Stimulated activated CD8-positive, alpha-beta memory T cell treated with anti-CD3 and anti-CD28 coated beads, Interleukin-15, amount 100 ng/mL, for 4 hours (primary cell): ENCODE measurements at regions not wholly inside any gene's neighbourhood (a gene's known extent, or its start where the extent isn't known, plus 50 kb on each side); places are given as distances from the start of the nearest gene placed in this dataset.

Source experiments
- DNase-seq, 2 donors: peaks; one replicate each; pipeline ENCODE4 v3.0.0-alpha.2; 2020; ENCODE audit warnings: low read depth in 2 of 2

DNA sequence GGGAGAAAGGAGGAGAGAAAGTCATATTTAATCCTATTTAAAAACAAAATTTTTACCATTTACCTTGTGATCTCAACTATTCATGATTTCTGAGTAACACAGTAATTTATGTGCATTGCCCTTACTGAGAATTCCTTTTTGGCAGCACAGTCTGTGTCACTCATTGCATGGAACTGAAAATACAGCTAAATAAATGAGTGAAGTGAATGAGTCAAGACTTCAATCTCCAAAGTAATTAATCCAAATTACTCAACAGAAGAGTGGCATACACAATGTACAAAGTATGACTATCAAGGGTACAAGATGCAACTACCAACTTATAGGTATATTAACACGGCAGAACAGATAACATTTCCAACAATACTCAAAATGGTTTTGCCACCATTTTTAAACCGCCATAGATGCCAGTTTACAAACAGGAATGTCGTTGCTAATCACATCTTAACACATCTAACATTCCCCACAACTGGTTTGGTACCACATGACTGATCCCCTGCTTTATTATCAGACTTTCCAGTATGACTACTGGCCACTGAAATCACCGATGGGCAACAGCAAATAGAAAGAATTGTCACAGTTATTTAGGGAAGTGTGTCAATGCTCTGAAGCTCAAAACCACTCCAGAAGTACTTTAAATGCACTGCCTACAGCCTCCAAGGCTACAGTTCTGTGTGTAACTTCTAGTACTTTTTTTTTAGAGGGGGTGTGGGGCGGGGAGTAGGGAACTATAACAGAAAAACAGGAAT lies 410.4 kb downstream of the SHQ1 start:
- no peak for DNase-seq

DNA sequence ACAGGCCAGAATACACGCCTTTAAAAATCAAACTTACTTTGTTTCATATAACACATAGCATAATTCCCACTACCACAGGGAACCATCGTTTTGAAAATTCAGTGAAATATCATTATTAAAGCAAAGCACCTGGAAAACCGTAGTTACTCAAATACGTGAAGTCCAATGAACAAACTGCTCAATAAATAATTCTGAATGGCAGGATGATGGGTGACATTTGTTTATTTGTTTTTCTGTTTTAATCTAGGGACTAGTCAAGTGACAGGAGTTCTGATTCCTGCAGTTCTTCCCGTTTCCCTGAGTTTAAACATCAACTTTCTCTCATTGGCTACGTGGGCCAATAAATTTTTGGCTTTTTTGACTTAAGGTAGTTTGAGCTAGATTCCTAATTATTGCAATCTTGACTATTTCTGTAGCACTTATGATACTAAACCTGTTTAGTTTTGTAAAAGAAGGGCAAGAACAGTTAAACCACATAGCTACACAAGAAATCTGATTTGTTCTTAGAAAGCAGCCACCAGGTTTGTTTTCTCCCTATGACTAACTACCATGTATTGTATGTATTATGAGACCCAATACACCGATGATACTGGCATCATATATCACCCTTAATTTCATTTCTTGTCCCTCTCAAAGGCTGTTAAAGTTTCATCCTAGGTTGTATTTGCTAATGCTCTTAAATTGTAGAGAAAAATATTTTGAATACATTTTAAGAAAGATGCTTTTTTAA lies 411.2 kb downstream of the SHQ1 start:
- no peak for DNase-seq

DNA sequence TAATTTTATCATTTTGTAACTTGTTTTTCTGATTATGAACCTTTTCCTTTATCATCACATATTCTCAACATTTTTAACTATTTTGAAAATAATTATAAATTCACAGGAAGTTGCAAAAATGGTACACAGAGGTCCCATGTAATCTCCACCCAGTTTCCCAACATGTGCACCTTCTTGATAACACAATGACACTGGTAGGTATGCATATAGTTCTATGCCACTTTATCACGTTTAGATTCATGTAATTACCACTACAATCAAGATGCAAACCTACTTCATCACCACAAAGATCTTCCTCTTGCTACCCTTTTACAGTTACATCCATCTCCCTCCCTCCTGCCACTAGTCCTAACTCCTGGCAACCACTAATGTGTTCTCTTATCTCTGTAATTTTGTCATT lies 413.9 kb downstream of the SHQ1 start:
- no peak for DNase-seq

DNA sequence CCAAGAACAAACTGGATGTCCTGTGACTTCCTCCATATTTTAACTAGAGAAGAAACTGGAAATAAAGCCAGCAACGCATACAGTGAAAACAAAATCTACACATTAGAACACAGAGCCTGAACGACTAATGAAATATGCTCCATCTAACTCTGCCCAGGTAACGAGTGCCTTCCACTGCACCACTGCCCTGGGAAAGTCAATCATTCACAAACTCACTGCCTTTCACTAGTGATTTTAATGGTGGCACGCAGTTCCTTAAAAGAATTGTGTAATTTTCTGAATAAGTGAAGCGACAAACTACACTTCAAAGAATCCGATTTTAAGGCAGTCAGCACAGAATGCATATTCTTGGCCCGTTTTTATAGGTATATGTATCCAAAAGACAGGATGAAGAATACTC lies 416.0 kb downstream of the SHQ1 start:
- no peak for DNase-seq

DNA sequence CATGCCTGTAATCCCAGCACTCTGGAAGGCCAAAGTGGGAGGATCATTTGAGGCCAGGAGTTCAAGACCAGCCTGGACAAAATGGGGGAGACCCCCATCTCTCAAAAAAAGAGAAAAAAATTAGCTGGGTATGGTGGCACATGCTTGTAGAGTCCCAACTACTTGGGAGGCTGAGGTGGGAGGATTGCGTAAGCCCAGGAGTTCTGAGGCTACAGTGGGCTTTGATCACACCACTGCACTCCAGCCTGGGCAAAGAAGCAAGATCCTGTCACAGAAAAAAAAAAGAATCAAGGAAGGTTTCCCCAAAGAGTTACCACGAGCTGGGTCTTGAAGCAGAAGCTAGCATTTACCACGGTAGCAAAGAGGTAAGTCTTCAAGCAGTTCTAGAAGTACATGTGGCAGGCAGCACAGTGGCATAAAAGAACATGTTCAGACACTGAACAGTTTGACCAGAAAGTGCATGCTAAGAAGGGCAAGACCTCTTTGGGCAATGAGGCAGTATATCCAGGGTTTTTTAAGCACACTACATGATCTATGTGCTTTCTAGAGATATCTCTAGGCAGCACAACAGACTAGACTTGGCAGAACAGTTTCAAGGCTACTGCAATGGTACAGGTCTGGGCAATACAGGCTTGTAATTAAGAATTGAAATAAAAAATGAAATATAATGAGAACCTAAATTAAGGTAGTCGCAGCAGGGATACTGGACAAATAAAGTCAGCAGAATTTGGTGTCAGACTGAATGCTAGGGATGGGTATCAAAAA lies 418.5 kb downstream of the SHQ1 start:
- no peak for DNase-seq

DNA sequence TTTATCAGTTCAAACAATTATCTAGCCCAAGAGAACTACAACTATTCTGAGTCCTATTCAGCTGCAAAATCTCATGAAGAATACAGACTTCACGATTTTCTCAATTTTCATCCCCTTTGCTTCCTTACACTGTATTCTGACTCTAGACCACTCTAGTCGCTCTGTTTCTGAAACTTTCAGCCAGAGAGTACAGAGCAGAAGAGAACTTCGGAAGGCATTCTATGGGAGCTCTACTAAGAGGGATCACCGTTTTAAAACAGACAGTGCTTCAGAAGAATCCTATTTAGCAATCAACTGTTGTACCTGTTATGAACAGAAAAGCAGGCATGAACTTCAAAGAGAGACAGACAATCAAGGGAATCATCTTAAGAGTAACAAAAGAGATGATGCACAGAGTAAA lies 419.4 kb downstream of the SHQ1 start:
- DNase-seq, result no peak

DNA sequence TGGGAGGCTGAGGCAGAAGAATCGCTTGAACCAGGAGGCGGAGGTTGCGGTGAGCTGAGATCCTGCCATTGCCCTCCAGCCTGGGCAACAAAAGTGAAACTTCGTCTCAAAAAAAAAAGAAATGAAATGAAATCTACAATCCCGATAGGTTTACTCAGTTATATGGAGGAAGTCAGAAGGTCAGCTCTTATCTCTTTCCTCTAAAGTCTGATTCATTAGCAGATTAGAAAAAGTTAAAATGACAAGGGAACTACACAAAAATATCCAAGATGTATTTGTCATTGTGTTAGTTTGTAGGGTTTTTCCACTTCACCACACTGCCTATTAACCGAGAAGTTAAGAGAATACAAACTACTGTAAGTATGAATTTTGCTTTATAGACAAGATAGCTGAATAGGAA lies 420.6 kb downstream of the SHQ1 start:
- DNase-seq, result no peak

DNA sequence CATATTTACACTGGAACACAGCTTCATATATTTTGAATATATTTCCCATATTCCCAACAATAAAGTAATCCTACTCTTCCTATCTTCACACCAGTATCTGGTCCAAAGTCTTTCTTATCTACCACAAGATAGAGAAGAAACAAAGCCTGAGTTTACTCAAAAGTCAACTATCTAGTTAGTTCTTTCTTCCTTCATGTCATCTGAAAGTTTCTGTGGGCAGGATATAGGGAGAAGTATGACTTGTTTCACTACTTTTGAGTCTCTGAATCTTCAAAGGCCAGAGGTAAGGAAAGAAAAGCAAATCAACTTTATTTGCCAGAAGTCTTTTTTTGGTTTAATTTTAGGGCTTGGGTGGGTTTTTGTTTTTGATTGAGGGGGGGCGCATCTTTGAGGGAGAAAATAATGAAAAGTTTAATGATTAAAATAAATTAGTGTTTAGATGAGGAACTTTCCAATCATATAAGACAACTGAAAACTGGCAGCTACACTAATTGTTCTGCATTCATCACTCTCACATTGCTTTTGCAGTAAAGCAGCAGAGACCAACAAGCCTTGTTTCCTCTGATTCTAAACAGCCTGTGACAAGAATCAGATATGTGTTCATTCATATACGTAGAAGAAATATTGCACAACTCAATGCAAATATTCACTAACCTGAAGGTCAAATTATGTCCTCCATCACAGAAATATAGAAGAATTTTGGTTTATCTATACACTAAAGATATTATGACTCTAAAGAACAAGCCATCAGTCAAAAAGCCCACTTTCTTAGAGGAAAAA lies 421.4 kb downstream of the SHQ1 start:
- no peak for DNase-seq

DNA sequence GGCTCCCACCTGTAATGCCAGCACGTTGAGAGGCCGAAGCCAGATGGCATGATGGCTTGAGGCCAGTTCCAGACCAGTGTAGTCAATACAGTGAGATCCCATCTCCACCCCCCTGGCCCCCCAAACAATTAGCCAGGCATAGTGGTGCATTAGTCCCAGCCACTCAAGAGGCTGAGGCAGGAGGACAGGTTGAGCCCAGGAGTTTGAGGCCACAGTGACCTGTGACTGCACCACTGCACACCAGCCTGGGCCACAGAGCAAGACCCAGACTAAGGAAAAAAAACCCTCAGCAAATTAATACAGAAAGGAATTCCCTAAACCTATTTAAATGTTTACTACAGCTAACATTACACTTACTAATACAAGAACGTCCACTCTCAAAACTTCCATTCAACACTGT lies 424.6 kb downstream of the SHQ1 start:
- no peak for DNase-seq

DNA sequence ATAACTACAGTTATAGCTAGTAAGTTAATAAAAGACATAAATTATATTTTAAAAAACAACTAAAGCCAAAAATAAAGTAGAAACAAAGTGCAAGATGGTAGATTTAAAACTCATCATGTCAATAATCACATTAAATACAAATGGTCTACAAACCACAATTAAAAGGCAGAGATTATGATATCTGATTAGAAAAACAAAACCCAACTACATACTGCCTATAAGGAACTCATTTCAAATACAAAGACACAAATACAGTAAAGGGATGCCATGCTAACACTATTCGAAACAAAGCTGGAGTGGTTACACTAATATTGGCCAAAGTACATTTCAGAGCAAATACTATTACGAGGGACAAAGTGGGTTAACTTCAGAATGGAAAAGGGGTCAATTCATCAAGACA lies 426.5 kb downstream of the SHQ1 start:
- no peak for DNase-seq

DNA sequence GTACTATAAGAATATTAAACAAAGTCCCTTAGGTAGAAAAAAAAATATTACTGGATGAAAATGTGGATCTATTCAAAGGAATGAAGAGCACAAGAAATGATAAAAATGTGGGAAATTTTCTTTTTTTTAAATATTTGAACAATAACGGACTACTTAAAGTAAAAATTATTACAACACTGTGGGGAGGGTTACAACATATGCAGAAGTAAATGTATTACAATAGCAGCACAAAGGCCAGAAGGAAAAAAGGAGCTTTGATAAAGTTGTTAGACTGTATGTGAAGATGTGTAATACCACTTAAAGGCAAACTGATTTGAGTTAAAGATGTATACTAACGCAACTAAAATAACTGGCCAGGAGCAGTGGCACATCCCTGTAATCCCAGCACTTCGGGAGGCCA lies 427.1 kb downstream of the SHQ1 start:
- no peak for DNase-seq

DNA sequence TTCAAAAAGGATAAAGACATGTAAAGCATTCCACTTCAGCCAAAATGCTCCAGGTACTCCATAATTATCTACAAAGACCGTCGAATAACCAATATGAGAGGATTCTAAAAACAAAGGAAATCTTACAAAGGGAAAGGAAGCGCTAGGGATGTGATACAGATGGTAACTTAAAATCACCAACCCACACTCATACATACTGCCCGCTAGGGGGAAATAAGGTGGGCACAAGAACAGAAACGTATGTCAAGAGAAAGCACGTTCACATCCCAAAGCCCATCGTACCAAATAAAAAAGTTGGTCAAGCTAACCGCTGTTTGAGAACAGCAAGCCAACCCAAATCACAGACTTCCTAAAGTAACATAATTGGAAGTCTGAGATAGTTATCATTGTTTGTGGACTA lies 429.4 kb downstream of the SHQ1 start:
- no peak for DNase-seq

DNA sequence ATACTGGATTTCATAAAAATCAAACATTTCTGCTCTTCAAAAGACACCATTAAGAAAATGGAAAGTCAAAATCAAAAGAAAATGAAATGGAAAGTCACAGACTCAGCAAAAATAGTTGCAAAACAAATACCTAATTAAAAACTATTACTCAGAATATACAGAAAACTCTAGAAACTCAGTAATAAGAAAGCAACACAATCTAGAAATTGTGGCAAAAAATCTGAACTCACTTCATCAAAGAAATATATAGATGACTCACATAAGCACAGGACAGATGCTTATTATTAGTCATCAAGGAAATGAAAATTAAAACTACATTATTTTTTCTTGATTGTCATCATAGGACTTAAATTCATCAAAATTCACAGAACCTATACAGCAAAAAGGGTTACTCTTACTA lies 430.0 kb downstream of the SHQ1 start:
- DNase-seq, result no peak

DNA sequence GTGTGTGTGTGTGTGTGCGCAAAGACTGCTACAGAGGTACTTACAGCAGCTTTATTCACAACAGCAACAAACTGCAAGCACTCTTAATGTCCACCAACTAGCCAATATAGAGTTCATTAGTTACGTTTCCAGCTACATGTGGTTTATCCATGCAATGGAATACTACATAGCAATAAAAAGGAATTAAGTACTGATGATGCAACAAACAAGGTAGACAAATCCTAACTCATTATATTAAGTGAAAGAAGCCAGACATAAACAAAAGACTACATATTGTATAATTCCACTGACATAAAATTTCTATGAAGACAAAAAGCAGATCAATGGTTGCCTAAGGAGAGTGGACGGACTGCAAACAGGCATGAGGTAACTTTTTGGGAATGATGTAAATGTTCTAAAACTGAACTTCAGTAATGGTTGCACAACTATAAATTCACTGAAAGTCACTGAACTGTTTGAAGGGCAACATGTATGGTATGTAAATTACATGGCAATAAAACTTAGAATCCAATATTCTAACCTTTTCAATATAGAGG lies 433.7 kb downstream of the SHQ1 start:
- DNase-seq, result no peak

DNA sequence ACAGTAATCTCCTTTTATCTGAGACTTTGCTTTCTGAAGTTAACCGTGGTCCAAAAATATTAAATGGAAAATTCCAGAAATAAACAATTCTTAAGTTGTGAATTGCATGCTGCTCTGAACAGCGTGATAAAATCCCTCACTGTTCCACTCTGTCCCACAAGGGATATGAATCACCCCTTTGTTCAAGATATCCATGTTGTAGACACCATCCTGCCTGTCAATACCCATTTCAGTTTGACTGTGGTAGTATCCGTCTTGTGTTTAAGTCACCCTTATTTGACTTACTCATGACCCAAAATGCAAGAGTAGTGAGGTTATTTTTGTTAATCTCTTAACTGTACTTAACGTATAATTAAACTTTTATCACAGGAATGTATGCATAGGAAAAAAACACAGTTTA lies 435.0 kb downstream of the SHQ1 start:
- DNase-seq, result no peak

DNA sequence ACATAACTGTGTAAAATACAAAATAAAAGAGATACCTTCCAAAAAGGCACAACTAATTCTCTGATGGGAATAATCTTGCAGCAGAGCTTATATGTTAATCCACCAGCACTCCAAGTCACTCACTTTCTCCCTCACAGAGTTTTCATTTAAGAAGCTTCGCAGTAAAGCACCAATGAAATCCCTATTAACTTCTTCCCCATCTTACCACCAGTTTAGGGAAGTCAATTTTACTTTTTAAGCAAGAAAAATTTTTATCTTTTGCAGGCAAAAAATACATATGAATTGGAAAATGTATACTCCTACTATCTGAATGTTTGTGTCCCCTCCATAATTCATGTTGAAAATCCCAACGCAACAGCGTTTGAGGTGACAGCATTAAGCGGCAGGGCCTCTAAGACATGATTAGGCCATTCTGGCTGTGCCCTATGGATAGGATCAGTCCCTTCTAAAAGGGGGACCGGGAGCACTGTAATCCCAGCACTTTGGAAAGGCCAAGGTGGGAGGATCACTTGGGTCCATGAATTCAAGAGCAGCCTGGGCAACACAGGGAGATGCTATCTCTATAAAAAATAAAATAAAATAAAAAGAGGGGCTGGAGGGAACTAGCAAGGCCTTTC lies 435.8 kb downstream of the SHQ1 start:
- DNase-seq, result no peak

DNA sequence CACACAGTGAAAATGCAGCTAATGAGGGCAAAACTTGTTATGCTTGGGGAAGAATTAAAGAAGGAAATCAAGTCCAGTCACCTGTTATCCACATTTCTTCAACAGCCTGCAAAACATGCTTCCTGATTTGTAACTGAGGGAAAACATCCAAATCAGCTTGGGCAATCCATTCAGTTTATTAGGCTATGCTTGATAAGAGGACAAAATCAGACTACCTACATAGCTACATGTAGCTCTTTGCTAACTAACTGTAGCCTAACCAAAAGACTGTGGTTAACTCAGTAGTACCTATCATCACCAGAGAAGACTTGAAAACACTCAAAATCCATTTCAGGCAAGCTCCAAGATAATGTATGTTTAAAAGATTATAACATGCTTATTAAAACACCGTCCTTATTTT lies 436.4 kb downstream of the SHQ1 start:
- DNase-seq, result no peak

DNA sequence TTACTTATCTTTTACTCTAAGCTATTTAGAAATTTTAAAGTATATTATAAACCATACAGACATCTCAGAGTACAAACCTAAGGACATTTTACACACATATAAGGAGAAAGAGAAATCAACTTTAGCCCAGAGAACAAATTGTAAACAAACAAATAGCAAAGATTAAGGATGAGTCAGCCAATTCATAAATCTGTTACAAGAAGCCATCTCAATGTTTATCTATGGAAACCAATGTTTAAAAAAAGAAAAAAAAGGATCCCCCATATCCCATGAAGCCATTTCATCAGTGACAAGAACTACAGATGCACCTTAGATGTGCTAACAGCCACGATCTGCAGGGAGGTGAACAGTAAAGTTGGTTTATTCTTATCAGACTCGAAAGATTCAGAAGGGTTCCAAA lies 437.1 kb downstream of the SHQ1 start:
- DNase-seq, result no peak

DNA sequence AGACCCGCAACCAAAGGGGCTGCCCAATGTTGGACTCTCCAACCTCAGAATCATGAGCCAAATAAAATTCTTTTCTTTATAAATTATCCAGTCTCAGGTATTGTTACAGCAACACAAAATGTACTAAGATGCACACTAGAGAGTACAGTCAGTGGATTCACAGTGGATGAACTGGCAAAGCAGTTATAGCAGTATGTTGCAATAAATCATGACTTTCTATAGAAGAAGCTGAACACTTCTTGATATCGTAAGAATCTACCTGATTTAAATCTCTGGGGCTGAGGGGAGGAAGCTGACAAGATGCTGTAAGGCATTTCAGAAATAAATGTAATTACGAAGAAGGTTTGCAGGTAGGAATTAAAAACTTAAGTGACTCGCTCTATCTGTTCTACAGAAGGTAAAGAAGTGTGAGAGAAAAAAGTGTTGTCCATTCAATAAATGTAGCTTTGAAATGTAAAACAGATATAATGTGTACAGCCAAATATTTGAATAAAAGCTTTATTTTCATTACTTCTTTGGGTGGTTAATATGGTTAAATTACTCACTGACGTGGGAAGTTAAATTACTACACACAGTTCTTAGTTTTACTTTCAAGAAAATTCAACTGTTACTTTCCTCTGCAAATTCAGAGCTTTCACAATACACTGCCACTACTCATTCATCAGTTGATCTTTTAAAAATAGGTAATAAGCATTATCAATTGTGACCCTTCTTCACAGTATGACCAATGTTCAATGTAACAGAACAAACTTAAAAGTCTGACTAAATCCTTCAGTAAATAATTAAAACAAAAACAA lies 439.1 kb downstream of the SHQ1 start:
- DNase-seq, result no peak

DNA sequence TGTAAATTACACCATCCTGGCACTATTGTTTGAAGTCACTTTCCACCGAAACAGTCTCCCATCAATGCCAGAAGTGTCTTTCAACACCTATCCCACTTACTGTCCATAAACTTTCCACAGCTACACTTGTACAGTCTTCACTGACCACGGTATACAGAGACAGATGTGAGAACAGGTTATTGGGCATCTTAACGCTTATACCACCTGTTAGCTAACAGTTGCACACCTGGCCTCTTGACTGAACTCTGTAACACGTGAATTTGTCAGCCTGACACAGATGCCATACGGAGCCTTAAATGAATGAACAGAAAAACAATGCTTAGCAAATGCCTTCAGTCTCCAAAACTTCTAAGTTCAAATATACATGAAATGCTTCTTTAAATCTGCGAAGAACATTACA lies 440.5 kb downstream of the SHQ1 start:
- no peak for DNase-seq
